Peyer's patch (tissue), 4 donors: ENCODE measurements at regions not wholly inside any gene's neighbourhood (a gene's known extent, or its start where the extent isn't known, plus 50 kb on each side); places are given as distances from the start of the nearest gene placed in this dataset.

Experiments used
- DNase-seq, 3 donors: peaks; one replicate each; pipeline ENCODE4 v3.0.0-alpha.2; 2017 to 2019
- H3K27ac ChIP-seq, 4 donors: fragments of 200-600 bp; sonication (generic); one replicate each; pipeline ENCODE4 v1.5.1; 2016 to 2019
- H3K27me3 ChIP-seq, 2 donors: fragments of 200-600 bp; sonication (generic); one replicate each; pipeline ENCODE4 v1.5.1; 2019
- H3K36me3 ChIP-seq, 3 donors: fragments of 200-600 bp; sonication (generic); one replicate each; pipeline ENCODE4 v1.5.1; 2016 to 2019
- H3K4me1 ChIP-seq, 4 donors: fragments of 200-600 bp; sonication (generic); one replicate each; pipeline ENCODE4 v1.5.1; 2016 to 2019
- H3K4me3 ChIP-seq, 4 donors: fragments of 200-600 bp; sonication (generic); 1 replicate in 3 of 4; 2 replicates in 1 of 4; pipeline ENCODE4 v1.5.1; 2016 to 2019; ENCODE audit warnings: mild to moderate bottlenecking in 1 of 4
- H3K9me3 ChIP-seq, 4 donors: fragments of 200-600 bp; sonication (generic); one replicate each; pipeline ENCODE4 v1.5.1; 2016 to 2019; ENCODE audit warnings: mild to moderate bottlenecking in 1 of 4
- POLR2A ChIP-seq, 2 donors: fragments of 450-650 bp; IDR thresholded peaks; one replicate each; pipeline ENCODE4 v1.5.1; 2017; ENCODE audit warnings: antibody characterized with exemption in 2 of 2, mild to moderate bottlenecking in 2 of 2, moderate library complexity in 2 of 2
- TF ChIP-seq, protein P1 (sequence below), 6 experiments: fragments of 450-650 bp in 4 of 6; fragments of 200-600 bp in 2 of 6; sonication (generic) in 1 of 6; IDR thresholded peaks; one replicate each; pipeline ENCODE4 v1.5.1; 2017 to 2019; ENCODE audit warnings: antibody characterized with exemption in 6 of 6, mild to moderate bottlenecking in 3 of 6, moderate library complexity in 1 of 6

DNA sequence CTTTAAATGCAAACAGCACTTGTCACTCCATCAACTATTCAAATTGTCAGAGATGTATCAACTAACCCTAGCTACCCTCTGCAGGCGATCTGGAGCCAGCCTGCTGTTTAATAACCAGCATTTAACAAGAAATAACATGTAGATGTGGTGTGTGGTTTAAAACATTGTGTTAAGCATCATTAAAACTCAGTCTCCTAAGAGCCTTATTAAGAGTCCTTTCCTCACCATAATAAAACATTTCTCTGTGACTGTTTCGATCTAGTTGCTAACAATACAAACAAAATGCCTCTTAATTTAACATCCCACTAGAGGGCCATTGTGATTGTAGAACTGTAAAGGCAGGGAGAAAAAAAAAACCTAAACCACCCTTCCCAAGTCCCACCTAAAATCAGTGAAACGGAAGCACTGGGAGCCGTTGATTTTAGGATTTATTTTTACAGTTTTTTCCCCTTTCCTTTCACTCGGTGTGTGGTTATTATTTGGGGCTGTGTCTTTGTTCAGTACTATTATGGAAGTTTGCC is 708.6 kb downstream of the C4orf33 start:
- TF ChIP-seq POLR2A (IDR thresholded peaks at IDR 0.05): no peak
- TF ChIP-seq, protein P1, sequence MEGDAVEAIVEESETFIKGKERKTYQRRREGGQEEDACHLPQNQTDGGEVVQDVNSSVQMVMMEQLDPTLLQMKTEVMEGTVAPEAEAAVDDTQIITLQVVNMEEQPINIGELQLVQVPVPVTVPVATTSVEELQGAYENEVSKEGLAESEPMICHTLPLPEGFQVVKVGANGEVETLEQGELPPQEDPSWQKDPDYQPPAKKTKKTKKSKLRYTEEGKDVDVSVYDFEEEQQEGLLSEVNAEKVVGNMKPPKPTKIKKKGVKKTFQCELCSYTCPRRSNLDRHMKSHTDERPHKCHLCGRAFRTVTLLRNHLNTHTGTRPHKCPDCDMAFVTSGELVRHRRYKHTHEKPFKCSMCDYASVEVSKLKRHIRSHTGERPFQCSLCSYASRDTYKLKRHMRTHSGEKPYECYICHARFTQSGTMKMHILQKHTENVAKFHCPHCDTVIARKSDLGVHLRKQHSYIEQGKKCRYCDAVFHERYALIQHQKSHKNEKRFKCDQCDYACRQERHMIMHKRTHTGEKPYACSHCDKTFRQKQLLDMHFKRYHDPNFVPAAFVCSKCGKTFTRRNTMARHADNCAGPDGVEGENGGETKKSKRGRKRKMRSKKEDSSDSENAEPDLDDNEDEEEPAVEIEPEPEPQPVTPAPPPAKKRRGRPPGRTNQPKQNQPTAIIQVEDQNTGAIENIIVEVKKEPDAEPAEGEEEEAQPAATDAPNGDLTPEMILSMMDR (IDR thresholded peaks at IDR 0.05): no peak
- Histone ChIP-seq H3K4me1 (no peaks in the 10 kb centered on the region), H3K9me3 (no peaks in the 10 kb centered on the region), H3K36me3 (no peaks in the 10 kb centered on the region), H3K27ac (no peak overlapping the region), H3K27me3 (no peaks in the 10 kb centered on the region), H3K4me3 (no peak overlapping the region)
- no peak for DNase-seq

DNA sequence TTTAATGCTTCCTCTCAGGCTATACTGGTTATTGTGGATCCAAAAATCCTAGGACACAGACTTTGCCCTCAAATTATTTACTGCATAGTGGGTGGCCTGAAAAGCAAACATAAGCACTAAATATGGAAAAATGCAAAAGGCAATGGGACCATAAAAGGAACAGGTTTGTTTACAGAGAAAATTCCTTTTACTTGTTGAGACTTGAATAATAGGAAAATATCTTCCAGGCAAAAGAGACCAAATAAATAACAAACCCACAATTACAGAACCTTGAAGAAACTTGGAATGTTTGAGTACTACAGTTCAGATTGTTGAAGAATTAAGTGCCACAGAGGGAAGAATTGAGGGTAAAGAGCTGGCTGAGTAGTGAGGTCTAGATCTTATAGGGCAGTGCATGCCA is 711.0 kb downstream of the C4orf33 start:
- DNase-seq: no peak
- TF ChIP-seq, protein P1 (IDR thresholded peaks at IDR 0.05): no peak
- TF ChIP-seq POLR2A (IDR thresholded peaks at IDR 0.05): no peak
- H3K4me1 ChIP-seq: no peaks in the 10 kb centered on the region
- H3K4me3 ChIP-seq: no peak overlapping the region
- H3K27ac ChIP-seq: no peak overlapping the region
- no peaks in the 10 kb centered on the region for H3K9me3 ChIP-seq
- no peaks in the 10 kb centered on the region for H3K36me3 ChIP-seq
- no peaks in the 10 kb centered on the region for H3K27me3 ChIP-seq

DNA sequence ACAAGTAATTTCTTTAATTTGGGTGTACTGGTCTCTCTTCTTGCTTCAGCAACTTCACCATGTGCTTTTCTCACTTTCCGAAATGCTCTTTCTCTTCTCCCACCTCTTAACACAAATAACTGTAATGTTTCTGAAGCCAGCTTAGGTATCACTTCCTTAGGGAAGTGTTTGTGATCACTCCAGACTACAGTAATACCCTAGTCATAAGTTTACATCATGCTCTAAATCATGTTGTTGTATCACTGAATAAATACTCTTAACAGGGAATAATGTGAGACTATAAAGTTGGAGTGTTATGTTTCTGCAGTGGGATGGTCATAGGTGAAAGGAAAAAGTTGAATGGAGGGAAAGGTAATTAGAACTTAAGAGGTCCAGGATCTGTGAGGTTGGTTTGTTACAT is 712.3 kb downstream of the C4orf33 start:
- no peaks in the 10 kb centered on the region for H3K27me3 ChIP-seq
- H3K4me1 ChIP-seq: no peaks in the 10 kb centered on the region
- no peak for TF ChIP-seq POLR2A (IDR thresholded peaks at IDR 0.05)
- TF ChIP-seq, protein P1 (IDR thresholded peaks at IDR 0.05): no peak
- DNase-seq: no peak
- no peaks in the 10 kb centered on the region for H3K9me3 ChIP-seq
- no peak overlapping the region for H3K4me3 ChIP-seq
- no peaks in the 10 kb centered on the region for H3K36me3 ChIP-seq
- H3K27ac ChIP-seq: no peak overlapping the region

DNA sequence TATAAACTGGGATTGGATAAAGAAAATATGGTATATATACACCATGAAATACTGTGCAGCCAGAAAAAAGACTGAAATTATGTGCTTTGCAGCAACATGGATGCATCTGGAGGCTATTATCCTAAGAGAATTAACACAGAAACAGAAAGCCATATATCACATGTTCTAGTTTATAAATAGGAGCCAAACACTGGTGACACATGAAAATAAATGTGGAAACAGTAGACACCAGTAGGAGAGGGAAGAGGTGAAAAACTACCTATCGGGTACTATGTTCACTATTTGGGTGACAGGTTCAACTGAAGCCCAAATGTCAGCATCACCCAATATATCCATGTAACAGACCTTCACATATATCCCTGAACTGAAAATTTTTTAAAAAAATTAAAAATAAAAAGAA is 725.1 kb downstream of the C4orf33 start:
- Histone ChIP-seq H3K27ac (no peak overlapping the region), H3K9me3 (no peaks in the 10 kb centered on the region)

DNA sequence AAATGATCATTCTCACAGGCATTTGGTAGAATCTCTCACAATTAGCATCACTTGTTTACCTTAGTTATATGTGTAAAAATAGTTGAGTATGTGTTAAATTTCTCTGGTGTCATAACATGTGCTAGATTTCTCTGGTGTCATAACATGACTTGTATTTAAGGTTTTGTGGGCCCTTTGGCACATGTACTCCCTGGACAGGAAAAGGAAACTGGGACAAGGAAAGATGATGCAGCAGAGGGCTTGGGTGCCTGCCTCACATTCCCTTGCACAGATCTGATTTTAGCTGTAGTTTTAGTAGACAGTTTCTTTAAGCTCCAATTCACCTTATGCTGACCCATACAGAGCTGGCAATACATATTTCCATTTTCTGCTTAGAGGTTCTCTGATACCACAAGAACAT is 726.0 kb downstream of the C4orf33 start:
- H3K4me1 ChIP-seq: no peaks in the 10 kb centered on the region
- TF ChIP-seq, protein P1 (IDR thresholded peaks at IDR 0.05): no peak
- no peak for TF ChIP-seq POLR2A (IDR thresholded peaks at IDR 0.05)

More for the DNA sequence above, 725.1 kb downstream of the C4orf33 start:
- no peaks in the 10 kb centered on the region for H3K4me1 ChIP-seq
- H3K4me3 ChIP-seq: no peak overlapping the region
- no peaks in the 10 kb centered on the region for H3K36me3 ChIP-seq
- no peaks in the 10 kb centered on the region for H3K27me3 ChIP-seq
- no peak for DNase-seq
- TF ChIP-seq, protein P1 (IDR thresholded peaks at IDR 0.05): no peak
- no peak for TF ChIP-seq POLR2A (IDR thresholded peaks at IDR 0.05)

DNA sequence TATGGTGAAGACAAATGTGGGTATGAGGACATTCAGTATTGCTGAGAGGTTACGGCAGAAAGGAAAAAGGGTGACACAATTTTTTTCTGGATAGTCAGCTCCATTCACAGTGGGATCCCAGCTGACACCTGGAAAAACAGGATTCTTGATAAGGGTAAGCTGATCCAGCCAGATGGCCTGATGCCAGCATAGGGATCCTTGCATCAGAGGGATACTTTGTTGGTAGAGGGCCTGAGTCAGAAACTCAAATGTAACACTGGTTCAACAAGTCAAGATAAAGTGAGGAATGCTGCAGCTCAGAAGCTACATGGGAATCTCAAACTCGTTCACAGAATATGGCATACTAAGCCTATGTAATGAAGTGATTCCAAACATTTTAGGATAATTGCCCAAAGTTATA is 726.7 kb downstream of the C4orf33 start:
- Histone ChIP-seq H3K9me3 (no peaks in the 10 kb centered on the region), H3K36me3 (no peaks in the 10 kb centered on the region), H3K27me3 (no peaks in the 10 kb centered on the region), H3K27ac (no peak overlapping the region), H3K4me3 (no peak overlapping the region), H3K4me1 (no peaks in the 10 kb centered on the region)
- TF ChIP-seq, protein P1 (IDR thresholded peaks at IDR 0.05): no peak
- TF ChIP-seq POLR2A (IDR thresholded peaks at IDR 0.05): no peak
- DNase-seq: no peak

More for the DNA sequence above, 726.0 kb downstream of the C4orf33 start:
- no peak overlapping the region for H3K27ac ChIP-seq
- no peaks in the 10 kb centered on the region for H3K9me3 ChIP-seq
- no peak for DNase-seq
- H3K4me3 ChIP-seq: no peak overlapping the region
- no peaks in the 10 kb centered on the region for H3K27me3 ChIP-seq
- H3K36me3 ChIP-seq: no peaks in the 10 kb centered on the region
